NOMO-1 (cell line): ENCODE measurements at regions not wholly inside any gene's neighbourhood (a gene's known extent, or its start where the extent isn't known, plus 50 kb on each side); places are given as distances from the start of the nearest gene placed in this dataset.
"Not testable (repeated sequence)": the region's sequence is repeated elsewhere in the genome, so short reads cannot be mapped to it uniquely, and the experiment has no call there.

Source experiments
- DNase-seq, 2 experiments: peaks; one replicate each; lab custom pipeline; 2025; ENCODE audit not compliant: unreplicated experiment in 2 of 2; lab: John Stamatoyannopoulos, UW

DNA sequence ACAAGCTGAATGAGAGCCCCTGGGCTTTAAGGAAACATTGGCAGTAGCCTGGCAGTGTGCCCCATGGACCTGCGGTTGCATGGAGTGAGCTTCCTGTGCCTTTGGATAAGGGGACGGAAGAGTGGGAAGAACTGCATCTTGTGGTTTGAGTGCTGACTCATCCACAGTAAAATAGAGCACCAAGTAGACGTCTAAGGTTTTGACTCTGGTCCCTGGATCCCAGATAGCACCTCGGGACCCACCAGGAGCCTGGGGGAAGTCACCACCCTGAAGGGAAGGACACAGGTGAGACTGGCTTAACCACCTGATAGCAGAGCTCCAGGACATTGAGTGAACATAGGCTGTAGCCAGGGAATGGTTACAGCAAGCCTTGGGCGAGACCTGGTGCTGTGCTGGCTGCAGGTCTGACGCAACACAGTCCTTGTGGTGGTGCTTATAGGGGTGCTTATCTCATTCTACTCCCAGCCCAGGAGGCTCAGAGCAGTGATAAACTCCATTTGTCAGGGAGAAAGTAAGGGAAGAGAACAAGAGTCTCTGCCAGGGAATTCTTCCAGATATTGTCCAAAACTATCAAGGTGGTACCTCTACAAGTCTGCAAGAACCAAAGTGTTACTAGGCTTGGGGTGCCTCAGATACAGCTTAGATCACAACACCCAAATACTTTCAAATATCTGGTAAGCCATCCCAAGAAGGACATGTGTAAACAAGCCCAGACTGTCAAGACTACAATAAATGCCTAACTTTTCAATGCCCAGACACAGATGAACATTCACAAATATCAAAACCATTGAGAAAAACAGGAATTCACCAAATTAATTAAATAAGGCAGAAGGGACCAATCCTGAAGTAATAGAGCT, 123.6 kb upstream of the TET2 start:
- peak in 1 of 2 experiments; percentile 30 for DNase-seq

DNA sequence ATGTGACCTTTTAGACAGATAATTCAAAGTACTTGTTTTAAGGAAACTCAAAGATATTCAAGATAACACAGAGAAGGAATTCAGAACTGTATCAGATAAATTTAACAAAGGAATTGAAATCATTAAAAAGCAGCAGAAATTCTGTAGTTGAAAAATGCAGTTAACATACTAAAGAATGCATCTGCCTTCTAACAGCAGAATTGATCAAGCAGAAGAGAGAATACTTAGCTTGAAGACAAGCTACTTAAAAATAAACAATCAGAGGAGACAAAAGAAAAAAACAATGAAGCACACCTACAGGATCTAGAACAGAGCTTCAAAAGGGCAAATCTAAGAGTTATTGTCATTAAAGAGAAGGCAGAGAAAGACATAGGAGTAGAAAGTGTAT, 123.0 kb upstream of the TET2 start:
- DNase-seq, result no peak

DNA sequence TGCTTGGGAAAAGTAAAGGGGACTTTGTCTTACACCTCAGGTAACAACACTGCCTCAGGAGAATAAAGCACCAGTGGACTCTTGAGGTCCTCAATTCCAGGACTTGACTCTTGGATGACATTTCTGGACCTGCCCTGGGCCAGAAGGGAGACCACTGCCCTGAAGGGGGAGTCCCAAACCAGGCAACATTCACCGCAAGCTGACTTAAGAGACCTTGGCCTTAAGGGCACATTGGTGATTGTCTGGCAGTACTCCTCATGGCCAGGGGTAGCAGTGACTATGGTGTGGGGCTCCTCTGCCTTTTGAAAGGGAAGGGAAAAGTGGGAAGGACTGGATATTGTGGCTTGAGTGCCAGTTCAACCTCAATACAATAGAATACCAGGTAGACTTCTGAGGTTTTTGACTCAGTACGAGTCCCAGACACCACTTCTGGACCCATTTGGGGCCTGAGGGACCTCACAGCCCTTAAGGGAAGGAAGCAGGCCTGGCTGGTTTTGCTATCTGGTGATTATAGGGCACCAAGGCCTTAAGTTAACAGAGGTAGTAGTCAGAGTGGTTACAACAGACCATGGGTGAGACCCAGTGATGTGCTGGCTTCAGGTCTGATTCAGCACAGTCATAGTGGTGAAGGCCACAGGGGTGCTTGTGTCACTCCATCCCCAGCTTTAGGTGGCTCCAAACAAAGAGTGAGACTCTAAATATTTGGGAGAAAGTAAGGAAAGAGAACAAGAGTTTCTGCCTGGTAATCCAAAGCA, 121.2 kb upstream of the TET2 start:
- DNase-seq, result no peak

DNA sequence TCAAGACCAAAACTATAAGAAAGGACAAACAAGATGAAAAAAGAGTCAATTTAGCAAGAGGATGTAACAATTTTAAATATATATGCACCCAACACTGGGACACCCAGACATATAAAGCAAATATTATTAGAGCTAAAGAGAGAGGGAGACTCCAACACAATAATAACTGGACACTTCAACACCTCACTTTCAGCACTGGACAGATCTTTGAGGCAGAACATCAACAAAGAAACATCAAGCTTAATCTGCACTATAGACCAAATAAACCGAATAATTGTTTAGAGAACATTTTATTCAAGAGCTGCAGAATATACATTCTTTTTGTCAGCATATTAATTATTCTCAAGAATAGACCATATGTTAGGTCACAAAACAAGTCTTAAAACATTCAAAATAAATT, 109.7 kb upstream of the TET2 start:
- DNase-seq, result no peak

DNA sequence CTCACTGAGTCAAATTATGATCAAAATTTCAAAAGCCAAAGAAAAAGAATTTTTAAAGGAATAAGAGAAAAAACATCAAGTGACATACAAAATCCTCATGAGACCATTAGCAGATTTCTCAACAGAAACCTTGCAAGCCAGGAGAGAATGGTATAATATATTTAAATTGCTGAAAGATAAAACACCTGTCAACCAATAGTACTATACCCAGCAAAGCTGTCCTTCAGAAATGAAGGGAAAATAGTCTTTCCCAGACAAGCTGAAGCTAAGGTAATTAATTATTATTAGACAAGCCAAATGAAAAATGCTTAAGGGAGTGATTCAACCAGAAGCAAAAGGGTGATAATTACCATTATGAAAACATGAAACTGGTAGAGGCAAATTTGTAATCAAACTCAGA, 104.2 kb upstream of the TET2 start:
- DNase-seq, result no peak

DNA sequence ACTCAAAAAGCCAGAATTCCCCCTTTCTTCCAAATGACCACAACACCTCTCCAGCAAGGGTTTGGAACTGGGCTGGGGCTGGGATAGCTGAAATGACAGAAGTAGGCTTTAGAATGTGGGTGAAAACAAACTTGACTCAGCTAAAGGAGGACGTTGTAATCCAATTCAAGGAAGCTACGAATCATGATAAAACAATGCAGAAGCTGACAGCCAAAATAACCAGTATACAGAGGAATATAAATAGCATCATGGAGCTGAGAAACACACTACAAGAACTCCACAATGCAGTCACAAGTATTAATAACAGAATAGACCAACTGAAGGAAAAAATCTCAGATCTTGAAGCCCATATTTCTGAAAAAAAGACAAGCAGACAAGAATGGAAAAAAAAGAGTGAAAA, 95.8 kb upstream of the TET2 start:
- DNase-seq, result no peak

DNA sequence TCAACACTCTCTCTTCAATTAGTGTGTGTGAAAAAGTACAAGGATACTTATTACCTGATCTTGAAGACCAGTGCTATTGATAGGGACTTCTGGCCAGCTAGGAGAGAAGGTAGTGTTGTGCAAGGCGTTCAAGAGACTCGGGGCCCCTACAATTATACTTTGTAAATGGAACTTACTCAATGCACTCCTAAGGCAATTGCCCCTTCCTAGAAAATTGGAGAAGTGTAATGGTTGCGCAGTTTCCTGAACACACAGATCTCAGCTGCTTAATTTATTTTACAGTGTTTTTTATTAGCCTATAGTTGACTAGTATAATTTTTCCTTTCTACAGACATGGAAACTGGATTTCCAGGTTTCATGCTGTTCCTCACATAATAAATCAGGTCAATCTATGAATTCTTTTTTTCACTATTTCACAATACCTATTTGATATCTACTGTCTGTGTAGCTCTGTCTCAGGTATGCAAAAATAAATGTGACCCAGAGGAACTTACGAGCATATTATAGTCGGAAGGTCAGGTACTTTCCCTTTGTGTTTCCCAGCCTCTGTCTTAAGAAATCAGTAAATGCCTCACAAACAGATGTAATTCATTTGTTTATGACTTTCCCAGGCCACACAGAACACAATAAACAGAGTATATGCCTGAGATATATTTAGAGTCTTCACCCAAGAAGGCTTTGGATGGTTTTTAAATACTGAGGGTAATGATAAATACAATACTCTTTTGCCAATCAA, 89.1 kb upstream of the TET2 start:
- DNase-seq, result peak; percentile 91 to 99

DNA sequence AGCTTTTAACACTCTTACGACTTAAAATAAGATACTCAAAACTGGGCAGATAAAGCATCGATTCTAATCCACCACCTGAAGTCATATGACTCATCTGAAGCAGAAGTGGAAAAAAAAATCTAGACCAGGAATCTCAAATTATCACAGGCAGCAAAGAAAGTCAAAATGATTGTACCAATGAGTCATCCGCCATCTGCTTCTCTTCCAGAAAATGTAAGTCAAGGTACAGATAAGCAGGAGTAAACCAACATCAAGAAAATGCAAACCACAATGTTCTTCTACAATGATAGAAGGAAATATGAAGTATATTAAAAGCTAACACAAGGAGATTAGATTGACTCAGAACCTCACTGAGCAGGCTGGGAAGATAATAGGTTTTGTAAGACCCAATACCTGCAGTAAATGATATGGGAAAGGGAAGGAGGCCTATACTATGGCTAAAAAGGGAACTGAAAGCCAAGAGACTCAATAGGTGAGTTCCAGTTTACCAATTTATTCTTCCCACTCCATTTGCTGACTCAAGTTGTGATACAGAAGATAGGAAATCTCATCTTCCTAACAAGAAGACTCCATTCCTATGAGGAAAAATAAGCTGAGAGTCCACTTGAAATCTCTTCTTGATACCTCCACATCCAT, 88.4 kb upstream of the TET2 start:
- DNase-seq, result peak in 1 of 2 experiments; percentile 42

DNA sequence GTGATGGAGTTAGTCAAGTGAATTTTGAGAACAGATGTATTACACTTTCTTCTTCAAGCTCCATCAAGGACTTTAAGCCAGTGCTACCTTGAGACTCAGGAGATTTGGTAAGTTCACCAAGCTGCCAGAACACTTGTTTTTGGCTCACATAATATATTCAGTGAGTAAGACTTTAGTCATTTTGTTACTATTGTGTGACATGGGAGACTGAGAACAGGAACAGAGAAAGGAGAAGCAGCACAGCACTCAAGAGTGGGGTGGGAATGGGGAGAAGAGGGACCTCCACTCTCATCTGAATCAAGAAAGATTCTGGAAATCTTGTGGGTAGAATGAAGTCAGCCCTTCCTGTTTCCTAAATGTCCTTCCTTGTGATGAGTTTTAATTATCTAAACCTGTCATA, 87.3 kb upstream of the TET2 start:
- DNase-seq, result peak in 1 of 2 experiments; percentile 26

DNA sequence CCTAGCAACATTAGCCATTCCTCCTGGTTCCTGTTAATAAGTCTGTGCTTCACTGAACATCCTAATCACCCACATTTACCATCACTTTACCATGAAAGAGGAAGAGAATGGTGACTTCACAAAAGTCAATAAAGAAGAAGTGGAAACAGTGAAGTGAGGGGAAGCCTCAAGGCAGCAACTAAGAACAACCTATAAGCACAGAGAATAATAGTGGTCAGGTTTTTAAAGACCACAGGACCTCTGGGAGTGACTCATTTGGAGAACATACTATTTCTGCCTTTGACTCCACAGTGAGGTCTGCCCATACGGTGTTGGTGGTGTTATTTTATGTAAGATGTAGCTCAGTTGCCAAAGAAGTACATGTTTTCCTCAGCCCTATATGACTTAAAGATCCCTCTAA, 86.0 kb upstream of the TET2 start:
- peak; percentile 90 to 99 for DNase-seq

DNA sequence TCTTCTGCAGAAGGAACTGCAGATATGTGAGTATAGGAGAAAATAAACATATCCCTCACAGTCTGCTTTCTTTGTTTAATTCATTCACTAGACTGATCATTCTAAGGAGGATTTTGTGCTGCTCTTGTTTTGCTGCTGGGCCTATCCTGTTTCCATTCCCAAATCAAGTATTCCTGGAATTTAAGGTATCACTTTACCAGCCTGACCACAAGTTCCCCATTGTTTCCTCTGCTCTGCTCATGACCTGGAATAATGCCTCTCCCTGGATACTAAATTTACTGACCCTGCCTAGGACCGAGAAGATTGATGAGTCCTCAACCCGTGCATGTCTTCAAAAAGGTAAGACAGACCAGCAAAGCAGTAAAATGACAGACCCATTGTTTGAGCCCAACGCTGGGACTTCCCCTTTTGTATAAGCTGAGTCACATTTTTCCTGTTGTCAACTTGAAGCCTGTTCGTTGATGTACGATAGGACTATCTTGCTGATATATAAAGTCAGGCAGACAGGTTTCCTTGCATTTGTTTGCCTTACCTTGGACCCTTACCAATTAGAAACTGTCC, 85.5 kb upstream of the TET2 start:
- peak; percentile 84 to 95 for DNase-seq

DNA sequence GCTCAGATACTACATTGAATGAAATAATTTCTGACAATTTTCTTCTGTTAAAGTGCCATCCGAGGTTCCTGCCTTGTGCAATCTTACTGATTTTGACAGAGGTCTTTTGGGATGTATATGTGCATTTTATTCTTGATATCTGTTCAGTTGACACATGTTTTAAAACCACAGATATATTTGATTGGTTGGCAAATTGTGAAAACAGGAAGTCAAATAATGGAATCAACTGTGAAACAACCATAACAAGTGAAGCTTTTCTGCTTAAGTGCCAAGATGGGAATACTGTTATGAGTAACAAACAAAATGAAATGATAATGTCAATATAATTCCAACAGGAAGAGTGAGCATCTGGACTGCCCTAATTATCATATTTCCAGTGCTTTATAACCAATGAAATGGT, 84.9 kb upstream of the TET2 start:
- peak; percentile 72 to 92 for DNase-seq

DNA sequence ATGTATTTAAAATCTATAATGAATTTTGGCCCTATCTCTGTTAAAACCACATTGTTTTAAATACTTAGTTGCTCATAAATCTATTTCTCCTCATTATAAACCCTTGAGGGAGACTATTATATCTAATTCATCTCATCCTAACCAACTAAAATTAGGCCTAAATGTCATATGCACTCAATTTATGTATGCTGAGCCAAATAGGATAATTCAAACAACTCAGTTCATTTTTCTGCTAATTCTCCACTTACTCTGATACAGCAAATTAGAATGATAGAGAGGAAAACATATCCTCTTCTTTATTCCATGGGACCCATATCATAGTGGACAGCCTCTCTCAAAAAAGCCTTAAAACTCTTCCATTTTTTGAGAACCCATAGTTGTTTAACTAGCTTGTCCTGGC, 80.3 kb upstream of the TET2 start:
- no peak for DNase-seq

DNA sequence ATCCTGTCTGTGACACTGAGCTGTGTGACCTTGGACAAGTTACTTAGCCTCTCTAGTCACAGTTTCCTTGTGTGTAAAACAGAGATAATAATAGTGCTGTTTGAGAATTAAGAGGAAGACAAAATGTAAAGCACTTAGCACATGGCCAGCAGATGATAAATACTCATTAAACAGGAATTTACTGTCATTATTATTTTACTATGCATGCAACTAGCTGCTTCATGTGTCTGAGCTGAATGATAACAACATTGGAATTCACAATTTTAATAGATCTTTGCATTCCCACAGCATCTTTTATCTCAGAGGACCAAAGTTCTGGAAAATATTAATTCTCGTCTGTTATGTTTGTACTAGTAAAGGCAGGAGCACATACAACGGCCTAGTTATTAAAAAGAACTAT, 79.2 kb upstream of the TET2 start:
- no peak for DNase-seq

DNA sequence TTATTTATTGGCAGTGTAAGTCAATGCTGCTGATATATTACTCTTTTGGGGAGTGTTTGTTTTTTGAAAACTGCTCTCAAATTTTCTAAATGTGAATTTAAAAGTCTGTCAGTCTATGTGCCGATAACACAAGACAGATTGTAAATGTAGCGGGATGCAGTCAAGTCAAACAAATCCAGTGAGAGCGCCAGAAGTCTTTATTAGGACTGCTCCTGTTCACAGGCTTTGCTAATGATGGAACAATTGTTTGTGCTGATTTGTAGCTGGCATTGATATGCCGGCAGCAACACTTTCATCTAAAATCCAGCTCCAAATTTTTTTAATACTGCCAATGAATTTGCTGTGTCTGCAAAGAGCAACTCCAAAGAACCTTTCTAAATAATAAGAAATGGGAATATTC, 78.7 kb upstream of the TET2 start:
- DNase-seq, result no peak

DNA sequence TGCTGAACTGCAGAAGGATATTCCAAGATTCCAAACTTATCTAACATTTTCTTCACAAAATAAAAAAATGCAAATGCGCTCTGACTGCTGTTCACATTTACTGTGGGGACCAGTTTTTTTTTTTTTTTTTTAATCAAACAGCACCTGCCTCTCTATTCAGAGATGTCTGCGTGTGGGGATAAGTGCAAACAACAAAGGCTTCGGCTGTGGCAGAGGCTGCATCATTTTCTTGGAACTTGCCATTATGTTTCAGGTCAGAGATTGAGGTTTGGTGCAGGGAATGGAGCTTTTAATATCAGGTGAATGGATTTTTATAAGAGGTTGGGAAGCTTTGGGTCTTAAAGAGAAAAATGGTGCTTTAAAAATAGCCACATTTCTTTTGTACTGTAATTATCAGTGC, 78.2 kb upstream of the TET2 start:
- no peak for DNase-seq

DNA sequence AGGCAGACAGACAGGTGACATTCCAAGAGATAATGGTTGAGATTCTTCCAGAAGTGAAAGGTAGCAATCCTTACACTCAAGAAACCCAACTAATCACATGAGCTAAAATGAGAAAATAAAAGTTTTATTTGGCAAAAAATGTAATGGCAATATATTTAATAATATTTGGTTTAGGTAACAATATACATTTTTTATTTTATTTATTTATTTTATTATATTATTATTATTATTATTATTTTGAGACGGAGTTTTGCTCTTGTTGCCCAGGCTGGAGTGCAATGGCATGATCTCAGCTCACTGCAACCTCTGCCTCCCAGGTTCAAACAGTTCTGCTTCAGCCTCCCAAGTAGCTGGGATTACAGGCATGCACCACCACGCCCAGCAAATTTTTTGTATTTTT, 74.6 kb upstream of the TET2 start:
- DNase-seq, result not testable (repeated sequence)

DNA sequence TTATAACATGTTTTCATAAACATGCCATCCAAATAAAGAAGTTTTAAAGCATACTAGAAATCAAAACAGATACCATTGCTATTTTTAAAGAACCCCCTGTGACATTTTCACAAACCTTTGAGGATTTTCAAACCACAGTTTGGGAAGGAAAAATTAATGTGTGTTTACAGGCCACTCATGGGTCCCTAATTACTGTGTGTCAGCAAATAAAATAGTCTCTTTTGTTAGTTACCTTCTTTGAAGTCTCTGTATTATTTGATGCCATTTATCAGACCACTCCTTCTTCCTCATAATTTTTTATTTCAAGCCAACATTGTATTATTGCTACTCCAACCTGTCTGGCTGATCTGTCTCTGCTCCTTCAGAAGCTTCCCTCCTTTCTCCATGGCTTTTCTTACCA, 72.6 kb upstream of the TET2 start:
- no peak for DNase-seq

DNA sequence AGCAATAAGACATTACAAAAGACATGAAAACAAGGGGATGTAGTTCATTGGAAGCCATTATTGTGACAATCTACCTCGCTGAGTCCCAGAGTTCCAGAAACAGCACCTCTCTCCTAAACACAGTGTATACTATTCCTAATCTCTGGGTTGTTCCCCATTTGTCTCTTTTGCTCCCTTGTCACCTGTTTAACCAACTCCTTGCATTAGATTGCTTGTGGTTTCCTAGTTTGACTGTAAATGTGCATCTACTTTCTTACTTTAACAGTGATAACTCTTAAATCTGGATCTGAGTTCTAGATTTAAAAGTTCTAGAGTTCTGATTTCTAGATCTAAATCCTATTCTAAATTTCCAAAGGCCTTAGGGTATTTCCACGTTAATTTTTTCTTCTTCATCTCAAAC, 71.6 kb upstream of the TET2 start:
- no peak for DNase-seq

DNA sequence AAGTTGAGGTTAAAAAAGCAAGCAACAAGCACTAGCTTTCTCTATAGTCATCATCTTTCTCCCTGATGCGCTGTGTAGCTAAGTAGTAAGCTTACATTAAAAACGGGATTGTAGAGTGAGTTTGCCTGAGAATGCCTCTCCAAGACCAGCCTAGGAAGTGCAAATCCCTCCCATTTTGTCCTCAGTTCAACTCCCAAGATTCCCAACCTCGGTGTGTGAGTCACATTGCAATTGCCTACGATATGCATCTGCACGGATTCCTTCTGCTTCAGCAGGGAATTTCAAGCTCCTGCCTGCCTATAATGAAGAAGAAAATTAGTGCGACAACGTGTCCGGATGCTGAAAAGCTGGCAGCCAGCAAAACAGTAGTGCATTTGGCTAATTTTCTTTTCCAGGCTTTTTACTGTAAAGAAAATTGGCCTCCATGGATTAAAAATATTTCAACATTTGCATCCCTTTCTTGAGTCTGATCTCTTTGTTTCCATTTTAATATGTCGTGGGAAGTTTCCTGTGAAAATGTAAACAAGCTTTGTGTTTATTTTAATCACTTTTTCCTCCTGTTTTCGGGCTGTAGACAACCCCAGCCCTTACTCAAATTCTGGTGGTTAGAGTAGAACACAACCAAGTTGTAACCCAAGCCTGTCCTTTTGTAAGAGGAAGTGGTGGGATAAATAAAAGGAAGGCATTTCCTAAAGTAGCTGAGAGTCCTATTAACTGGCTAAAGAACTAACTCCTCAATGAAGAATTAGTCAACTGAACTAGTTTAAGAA, 58.4 kb upstream of the TET2 start:
- peak; percentile 13 to 19 for DNase-seq
